ENCODE measurements at regions not wholly inside any gene's neighbourhood (a gene's known extent, or its start where the extent isn't known, plus 50 kb on each side); places are given as distances from the start of the nearest gene placed in this dataset.

DNA sequence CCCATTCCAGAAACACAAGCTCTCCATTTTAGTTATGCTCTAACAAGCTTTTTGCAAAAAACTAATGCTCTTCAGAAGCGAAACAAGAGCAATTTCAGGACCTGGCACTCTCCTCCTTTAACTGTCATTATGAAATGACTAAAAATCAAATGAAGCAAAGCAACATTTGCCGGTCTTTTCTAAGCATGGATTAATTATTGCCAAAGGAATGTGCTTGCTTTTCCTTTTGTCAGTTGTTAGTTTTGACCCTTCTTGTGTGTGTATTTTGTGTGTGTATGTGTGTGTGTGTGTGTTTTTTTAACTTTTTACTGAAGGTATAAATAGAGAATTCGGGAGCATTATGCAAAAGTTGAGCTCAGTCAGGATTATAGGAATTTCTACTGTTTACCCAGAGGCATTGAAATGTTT is 509.1 kb downstream of the TUSC7 start:
- H3K9me3 ChIP-seq = no peaks in the 10 kb centered on the region
- H3K36me3 ChIP-seq = no peaks in the 10 kb centered on the region
- H3K4me1 ChIP-seq = no peaks in the 10 kb centered on the region
- DNase-seq (ENCODE audit: extremely low spot score in 2 of 2) = no peak
- H3K4me3 ChIP-seq = no peak overlapping the region
- H3K27me3 ChIP-seq = no peaks in the 10 kb centered on the region
- TF ChIP-seq CTCF (IDR thresholded peaks at IDR 0.05) = no peak
- no peak for TF ChIP-seq POLR2AphosphoS5 (IDR thresholded peaks at IDR 0.05; ENCODE audit: insufficient read depth in 1 of 2, low read depth in 1 of 2)
- no peak for TF ChIP-seq POLR2A (IDR thresholded peaks at IDR 0.05)
- intact Hi-C loops (cut with DNase I) = no loop called here
- no peak overlapping the region for H3K27ac ChIP-seq

DNA sequence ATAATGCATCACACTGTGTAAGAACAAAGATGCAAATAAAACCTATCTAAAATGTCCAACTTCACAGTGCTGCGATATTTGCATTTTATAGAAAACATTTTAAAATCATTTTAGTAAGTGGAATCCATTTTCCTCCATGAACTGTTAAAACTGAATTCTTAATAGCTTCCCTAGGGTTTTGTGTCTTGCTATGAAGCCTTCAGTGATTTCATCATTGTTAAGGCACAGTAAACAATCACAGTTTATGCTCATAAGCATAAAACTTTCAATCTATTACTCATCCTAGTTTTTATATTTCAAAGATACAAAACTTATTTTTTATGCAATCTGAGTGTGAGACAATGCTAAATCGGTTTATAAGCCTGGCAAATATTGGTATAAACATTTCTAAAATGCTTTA is 509.7 kb downstream of the TUSC7 start:
- H3K4me3 ChIP-seq = no peak overlapping the region
- no peaks in the 10 kb centered on the region for H3K4me1 ChIP-seq
- TF ChIP-seq POLR2AphosphoS5 (IDR thresholded peaks at IDR 0.05; ENCODE audit: insufficient read depth in 1 of 2, low read depth in 1 of 2) (no peak), POLR2A (IDR thresholded peaks at IDR 0.05) (no peak), CTCF (IDR thresholded peaks at IDR 0.05) (no peak)
- H3K27me3 ChIP-seq = no peaks in the 10 kb centered on the region
- no peak for DNase-seq (ENCODE audit: extremely low spot score in 2 of 2)
- intact Hi-C loops (cut with DNase I) = no loop called here
- no peaks in the 10 kb centered on the region for H3K9me3 ChIP-seq
- no peaks in the 10 kb centered on the region for H3K36me3 ChIP-seq
- H3K27ac ChIP-seq = no peak overlapping the region

GRCh38 chr3:117226932-117227331 is 517.4 kb downstream of the TUSC7 start:
- no peaks in the 10 kb centered on the region for H3K4me1 ChIP-seq
- no peaks in the 10 kb centered on the region for H3K27me3 ChIP-seq
- no peak overlapping the region for H3K27ac ChIP-seq
- TF ChIP-seq POLR2A (IDR thresholded peaks at IDR 0.05) = no peak
- TF ChIP-seq POLR2AphosphoS5 (IDR thresholded peaks at IDR 0.05; ENCODE audit: insufficient read depth in 1 of 2, low read depth in 1 of 2) = no peak
- no peak for TF ChIP-seq CTCF (IDR thresholded peaks at IDR 0.05)
- H3K9me3 ChIP-seq = no peaks in the 10 kb centered on the region
- H3K4me3 ChIP-seq = no peak overlapping the region
- no peaks in the 10 kb centered on the region for H3K36me3 ChIP-seq
- intact Hi-C loops (cut with DNase I) = no loop called here
- no peak for DNase-seq (ENCODE audit: extremely low spot score in 2 of 2)

DNA sequence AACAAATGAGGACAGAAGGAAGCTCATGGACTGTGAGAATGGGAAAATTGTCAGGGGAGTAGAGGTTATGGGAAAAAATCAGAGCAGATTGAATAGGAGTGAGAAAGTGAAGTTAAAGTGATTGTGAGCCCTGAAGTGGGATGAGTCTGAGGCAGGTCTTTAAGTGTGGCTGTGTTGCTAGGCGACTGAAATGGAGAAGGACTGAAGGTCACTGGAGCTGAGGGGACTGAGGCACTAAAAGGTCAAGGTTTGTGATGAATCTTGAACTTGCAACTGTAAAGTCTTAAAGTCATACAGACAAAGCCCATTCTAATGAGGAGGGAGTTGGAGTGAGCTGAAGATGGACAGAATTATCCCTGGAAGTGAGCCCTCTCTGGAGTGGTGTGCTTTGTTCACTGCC is 518.9 kb downstream of the TUSC7 start:
- no peak for DNase-seq (ENCODE audit: extremely low spot score in 2 of 2)
- Histone ChIP-seq H3K4me1 (no peaks in the 10 kb centered on the region), H3K27me3 (no peaks in the 10 kb centered on the region), H3K4me3 (no peak overlapping the region), H3K27ac (no peak overlapping the region), H3K9me3 (no peaks in the 10 kb centered on the region), H3K36me3 (no peaks in the 10 kb centered on the region)
- TF ChIP-seq POLR2A (IDR thresholded peaks at IDR 0.05) (no peak), CTCF (IDR thresholded peaks at IDR 0.05) (no peak)
- intact Hi-C loops (cut with DNase I) = no loop called here

- TF ChIP-seq POLR2AphosphoS5 (IDR thresholded peaks at IDR 0.05; ENCODE audit: insufficient read depth in 1 of 2, low read depth in 1 of 2) (no peak), POLR2A (IDR thresholded peaks at IDR 0.05) (no peak), CTCF (IDR thresholded peaks at IDR 0.05) (no peak)
- intact Hi-C loops (cut with DNase I) = no loop called here
- Histone ChIP-seq H3K27ac (no peak overlapping the region), H3K27me3 (no peaks in the 10 kb centered on the region), H3K36me3 (no peaks in the 10 kb centered on the region), H3K9me3 (no peaks in the 10 kb centered on the region), H3K4me3 (no peak overlapping the region), H3K4me1 (no peaks in the 10 kb centered on the region)
- no peak for DNase-seq (ENCODE audit: extremely low spot score in 2 of 2)
Measured at GRCh38 chr3:117230924-117231323, 521.3 kb downstream of the TUSC7 start.
